IPS DF 6.9 (cell line): ENCODE measurements at regions not wholly inside any gene's neighbourhood (a gene's known extent, or its start where the extent isn't known, plus 50 kb on each side); places are given as distances from the start of the nearest gene placed in this dataset.

ENCODE experiments used
- DNase-seq: peaks from one replicate; pipeline ENCODE4 v3.0.0-alpha.2; 2013; ENCODE audit warnings: low read depth, low spot score
- H3K27ac ChIP-seq: one replicate; pipeline ENCODE4 v1.5.1; 2013; ENCODE audit warnings: low read length, control low read depth
- H3K27me3 ChIP-seq: 2 replicates; pipeline ENCODE4 v1.6.1; 2013; ENCODE audit warnings: mild to moderate bottlenecking, low read length; ENCODE audit not compliant: control insufficient read depth, insufficient read depth
- H3K36me3 ChIP-seq: 2 replicates; pipeline ENCODE4 v1.6.1; 2013; ENCODE audit warnings: low read length; ENCODE audit not compliant: control insufficient read depth, insufficient read depth
- H3K4me1 ChIP-seq: 2 replicates; pipeline ENCODE4 v1.6.1; 2013; ENCODE audit warnings: low read length; ENCODE audit not compliant: control insufficient read depth, insufficient read depth
- H3K4me3 ChIP-seq: 2 replicates; pipeline ENCODE4 v1.5.1; 2013; ENCODE audit warnings: mild to moderate bottlenecking, low read length
- H3K9me3 ChIP-seq: 2 replicates; pipeline ENCODE4 v1.6.1; 2013; ENCODE audit warnings: low read length, inconsistent platforms; ENCODE audit not compliant: control insufficient read depth, insufficient read depth
- WGBS: extraction: QIAGEN DNeasy Blood & Tissue Kit; methylation state at CpG from one replicate; pipeline ENCODE4 v1.1.7; 2013; ENCODE audit warnings: mixed read lengths, missing lambda C conversion rate; ENCODE audit not compliant: insufficient read length, insufficient coverage; 5-methylcytosine and 5-hydroxymethylcytosine counted together

GRCh38 chr18:2201036-2201600 is 370.2 kb downstream of the METTL4 start:
- Histone ChIP-seq H3K4me3 (no peak overlapping the region), H3K27me3 (no peaks in the 10 kb centered on the region), H3K9me3 (no peaks in the 10 kb centered on the region), H3K4me1 (no peaks in the 10 kb centered on the region), H3K36me3 (no peaks in the 10 kb centered on the region), H3K27ac (no peak overlapping the region)
- DNase-seq, result no peak
- WGBS, result 100% methylated on average over 1 of the region's 2 CpGs

GRCh38 chr18:2204736-2205135 is 366.6 kb downstream of the METTL4 start:
- H3K36me3 ChIP-seq, result no peaks in the 10 kb centered on the region
- WGBS, result no CpG with 5 or more reads among the region's 2 CpGs
- no peaks in the 10 kb centered on the region for H3K27me3 ChIP-seq
- H3K4me1 ChIP-seq, result no peaks in the 10 kb centered on the region
- no peak overlapping the region for H3K4me3 ChIP-seq
- H3K27ac ChIP-seq, result no peak overlapping the region
- DNase-seq, result no peak
- no peaks in the 10 kb centered on the region for H3K9me3 ChIP-seq

DNA sequence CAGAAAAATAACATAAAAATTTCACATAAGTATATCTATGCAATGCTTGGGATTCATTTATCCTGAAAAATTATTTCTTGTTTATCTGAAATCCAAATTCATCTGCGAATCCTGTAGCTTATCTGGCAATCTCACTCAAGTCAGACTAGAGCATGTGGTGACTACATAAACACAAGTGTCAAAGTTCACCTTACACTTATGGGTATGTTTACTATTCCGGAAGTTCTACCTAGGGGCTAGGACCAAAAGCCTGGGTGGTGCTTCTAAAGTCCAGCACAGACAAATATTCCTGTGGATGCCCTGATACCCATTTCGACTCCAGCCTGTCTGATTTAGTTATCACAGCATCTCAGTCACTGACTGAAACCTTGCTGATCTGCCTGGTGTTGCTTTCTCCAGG is 364.0 kb downstream of the METTL4 start:
- DNase-seq, result no peak
- Histone ChIP-seq H3K9me3 (no peaks in the 10 kb centered on the region), H3K27ac (no peak overlapping the region), H3K4me1 (no peaks in the 10 kb centered on the region), H3K4me3 (no peak overlapping the region), H3K27me3 (no peaks in the 10 kb centered on the region), H3K36me3 (no peaks in the 10 kb centered on the region)
- WGBS, result no CpG with 5 or more reads among the region's 3 CpGs

- H3K27ac ChIP-seq, result no peak overlapping the region
- H3K4me3 ChIP-seq, result no peak overlapping the region
- WGBS, result no CpG with 5 or more reads among the region's 1 CpG
- no peaks in the 10 kb centered on the region for H3K4me1 ChIP-seq
- no peaks in the 10 kb centered on the region for H3K27me3 ChIP-seq
- H3K36me3 ChIP-seq, result no peaks in the 10 kb centered on the region
- no peaks in the 10 kb centered on the region for H3K9me3 ChIP-seq
- no peak for DNase-seq
These were observed 358.6 kb downstream of the METTL4 start for GRCh38 chr18:2212598-2213205.

DNA sequence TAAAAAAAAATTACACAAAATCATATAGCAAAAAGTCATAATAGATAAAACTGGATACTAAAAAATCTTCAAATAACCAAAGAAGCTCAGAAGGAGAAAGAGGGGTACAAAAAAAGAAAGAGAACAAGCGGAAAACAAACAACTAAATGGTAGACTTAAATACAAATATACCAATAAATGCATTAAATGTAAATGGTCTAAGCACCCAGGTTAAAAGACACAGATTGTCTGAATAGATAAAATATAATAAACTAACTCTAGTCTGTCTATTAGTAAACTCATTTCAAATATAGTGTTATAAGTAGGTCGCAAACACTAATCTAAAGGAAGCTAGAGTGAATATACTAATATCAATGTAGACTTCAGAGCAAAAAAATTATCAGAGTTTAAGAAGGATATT is 357.4 kb downstream of the METTL4 start:
- H3K4me1 ChIP-seq, result no peaks in the 10 kb centered on the region
- WGBS, result no CpG with 5 or more reads among the region's 2 CpGs

DNA sequence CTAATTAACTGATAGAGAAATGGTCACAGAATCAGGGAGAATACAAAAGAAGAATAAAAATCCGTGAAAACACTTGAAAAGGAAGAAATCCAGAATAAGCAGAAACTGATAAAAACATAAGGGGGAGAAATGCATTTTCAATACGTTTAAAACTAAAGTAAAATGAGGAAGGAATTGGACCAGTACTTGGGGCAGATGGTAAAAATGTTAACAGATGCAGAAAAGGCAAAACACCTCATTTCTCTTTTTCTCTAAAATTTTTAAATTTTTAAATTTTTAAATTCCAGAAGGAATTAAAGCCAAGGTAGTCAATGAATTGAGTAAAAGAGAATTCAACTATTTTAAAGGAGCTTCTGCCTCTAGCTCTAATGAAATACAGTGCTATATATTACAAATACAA is 353.9 kb downstream of the METTL4 start:
- Histone ChIP-seq H3K9me3 (no peaks in the 10 kb centered on the region), H3K27ac (no peak overlapping the region), H3K4me3 (no peak overlapping the region), H3K4me1 (no peaks in the 10 kb centered on the region), H3K36me3 (no peaks in the 10 kb centered on the region), H3K27me3 (no peaks in the 10 kb centered on the region)
- WGBS, result no CpG with 5 or more reads among the region's 2 CpGs
- no peak for DNase-seq

More for the DNA sequence above, 357.4 kb downstream of the METTL4 start:
- H3K27me3 ChIP-seq, result no peaks in the 10 kb centered on the region
- no peaks in the 10 kb centered on the region for H3K9me3 ChIP-seq
- H3K27ac ChIP-seq, result no peak overlapping the region
- no peaks in the 10 kb centered on the region for H3K36me3 ChIP-seq
- no peak for DNase-seq
- H3K4me3 ChIP-seq, result no peak overlapping the region

DNA sequence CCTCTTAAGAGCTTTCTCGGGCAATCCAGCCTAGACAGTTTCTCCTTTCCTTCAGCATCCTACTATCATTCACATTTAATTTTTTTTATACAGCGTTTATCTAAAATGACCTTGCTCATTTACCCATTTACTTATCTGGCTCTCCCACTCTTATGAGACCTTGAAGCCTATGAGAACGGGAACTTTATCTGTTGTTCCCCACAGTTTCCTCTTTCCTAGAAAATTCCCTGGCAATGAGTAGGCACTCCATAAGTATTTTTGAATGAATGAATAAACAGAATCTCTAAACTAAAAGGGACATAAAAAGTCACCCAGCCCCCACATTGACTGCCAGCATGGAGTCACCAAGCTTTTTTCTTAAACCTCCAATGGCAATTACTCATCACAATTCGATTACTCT is 353.2 kb downstream of the METTL4 start:
- no peak overlapping the region for H3K27ac ChIP-seq
- 100% methylated on average over 1 of the region's 4 CpGs for WGBS
- no peak for DNase-seq
- H3K27me3 ChIP-seq, result no peaks in the 10 kb centered on the region
- no peaks in the 10 kb centered on the region for H3K9me3 ChIP-seq
- no peak overlapping the region for H3K4me3 ChIP-seq
- H3K36me3 ChIP-seq, result no peaks in the 10 kb centered on the region
- no peaks in the 10 kb centered on the region for H3K4me1 ChIP-seq

- WGBS, result no CpG with 5 or more reads among the region's 3 CpGs
- Histone ChIP-seq H3K27me3 (no peaks in the 10 kb centered on the region), H3K9me3 (no peaks in the 10 kb centered on the region), H3K4me3 (no peak overlapping the region), H3K27ac (no peak overlapping the region), H3K4me1 (no peaks in the 10 kb centered on the region), H3K36me3 (no peaks in the 10 kb centered on the region)
- DNase-seq, result no peak
These were observed 351.6 kb downstream of the METTL4 start for GRCh38 chr18:2219706-2220105.

DNA sequence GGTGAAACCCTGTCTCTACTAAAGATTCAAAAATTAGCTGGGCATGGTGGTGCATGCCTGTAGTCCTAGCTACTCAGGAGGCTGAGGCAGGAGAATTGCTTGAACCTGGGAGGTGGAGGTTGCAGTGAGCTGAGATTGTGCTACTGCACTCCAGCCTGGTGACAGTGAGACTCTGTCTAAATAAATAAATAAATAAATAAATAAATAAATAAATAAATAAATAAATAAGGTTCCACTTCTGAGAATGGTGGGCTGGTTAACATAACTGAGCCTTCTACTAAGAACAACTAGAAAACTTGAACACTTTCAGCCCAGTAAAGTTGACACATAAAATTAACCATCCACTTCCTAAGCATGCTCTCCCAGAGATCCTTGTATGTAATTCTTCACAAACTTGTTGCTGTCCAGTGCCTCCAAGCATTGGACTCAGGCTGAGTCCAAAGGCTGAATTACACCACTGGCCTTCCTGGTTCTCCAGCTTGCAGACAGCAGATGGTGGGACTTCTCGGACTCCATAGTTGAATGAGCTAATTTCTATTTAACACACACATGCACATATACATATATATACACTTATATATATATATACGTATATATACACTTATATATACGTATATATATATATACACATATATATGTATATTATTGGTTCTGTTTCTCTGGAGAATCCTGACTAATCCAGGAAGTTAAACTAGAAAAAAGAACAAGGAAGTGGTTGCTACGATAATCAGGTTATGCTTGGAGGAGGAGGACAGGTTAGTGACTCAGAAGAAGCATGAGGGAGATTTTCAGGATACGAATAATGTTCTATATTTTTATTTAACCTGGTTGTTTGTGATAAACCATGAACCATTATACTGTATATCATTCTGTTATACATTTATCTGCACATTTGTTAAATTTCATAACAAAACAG is 348.8 kb downstream of the METTL4 start:
- Histone ChIP-seq H3K4me3 (no peak overlapping the region), H3K9me3 (no peaks in the 10 kb centered on the region), H3K36me3 (no peaks in the 10 kb centered on the region), H3K27me3 (no peaks in the 10 kb centered on the region), H3K27ac (no peak overlapping the region), H3K4me1 (no peaks in the 10 kb centered on the region)
- WGBS, result no CpG with 5 or more reads among the region's 5 CpGs
- no peak for DNase-seq

DNA sequence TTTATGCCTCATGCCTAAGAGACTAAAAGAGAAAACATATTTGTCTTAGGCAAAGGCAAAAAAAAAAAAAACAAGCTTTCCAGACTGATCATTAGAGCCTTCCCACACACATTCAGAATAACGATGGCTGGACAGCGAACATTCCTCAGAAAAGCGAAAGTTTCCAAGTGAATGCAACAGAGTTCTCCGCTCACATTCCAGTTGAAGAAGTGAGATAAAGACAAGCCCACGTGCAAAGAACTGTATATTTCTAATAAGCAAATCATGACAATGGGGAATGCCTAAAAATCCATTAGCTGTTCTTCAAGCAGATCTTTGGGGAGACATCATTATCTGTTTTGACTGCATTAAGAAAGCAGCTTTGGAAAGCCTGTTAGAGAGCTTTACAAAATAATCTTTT is 347.9 kb downstream of the METTL4 start:
- no peak overlapping the region for H3K27ac ChIP-seq
- no peaks in the 10 kb centered on the region for H3K4me1 ChIP-seq
- H3K9me3 ChIP-seq, result no peaks in the 10 kb centered on the region
- WGBS, result no CpG with 5 or more reads among the region's 5 CpGs
- H3K4me3 ChIP-seq, result no peak overlapping the region
- DNase-seq, result no peak
- H3K36me3 ChIP-seq, result no peaks in the 10 kb centered on the region
- H3K27me3 ChIP-seq, result no peaks in the 10 kb centered on the region
